Spleen (tissue), 7 donors: ENCODE measurements at regions not wholly inside any gene's neighbourhood (a gene's known extent, or its start where the extent isn't known, plus 50 kb on each side); places are given as distances from the start of the nearest gene placed in this dataset.

ENCODE experiments used
- CTCF ChIP-seq, 11 experiments: fragments of 200-600 bp in 7 of 11; fragments of 450-650 bp in 4 of 11; sonication (generic) in 4 of 11; IDR thresholded peaks in 8 of 11; conservative IDR thresholded peaks in 3 of 11; 1 replicate in 7 of 11; 2 replicates in 4 of 11; pipeline versions ENCODE4 v1.4.0 to v1.8.0; 2016 to 2021; ENCODE audit warnings: antibody characterized with exemption in 11 of 11, inconsistent platforms in 4 of 11, mild to moderate bottlenecking in 1 of 11
- POLR2AphosphoS5 ChIP-seq, 3 donors: sonication (generic); formaldehyde crosslinking; IDR thresholded peaks; one replicate each; pipeline ENCODE4 v1.5.1; 2017; ENCODE audit warnings: antibody characterized with exemption in 3 of 3
- donor health status: DM: no; HTN: no; CAD: no; lungs with moderate emphysema.
- donor health status: DM: no; HTN: no; CAD: no.
- donor health status: DM: no; HTN: no; CAD: no.

GRCh38 chr2:199014226-199014625, 443.5 kb downstream of the SATB2 start:
- TF ChIP-seq CTCF (IDR thresholded peaks at IDR 0.05 in 8 of 11, conservative IDR thresholded peaks at IDR 0.05 in 3 of 11) = no peak
- no peak for TF ChIP-seq POLR2AphosphoS5 (IDR thresholded peaks at IDR 0.05)
